Loucy (cell line): ENCODE measurements at regions not wholly inside any gene's neighbourhood (a gene's known extent, or its start where the extent isn't known, plus 50 kb on each side); places are given as distances from the start of the nearest gene placed in this dataset.

Experiments used
- H2AFZ ChIP-seq: fragments of 200-600 bp; sonication (generic); 2 replicates; pipeline ENCODE4 v1.6.0; 2016; ENCODE audit warnings: antibody characterized with exemption, mild to moderate bottlenecking, low read length, moderate library complexity
- H3F3A ChIP-seq: fragments of 200-600 bp; 2 replicates; pipeline ENCODE4 v1.6.0; 2016; ENCODE audit warnings: antibody characterized with exemption, low read depth, mild to moderate bottlenecking
- H3K27me3 ChIP-seq: fragments of 200-600 bp; sonication (generic); 2 replicates; pipeline ENCODE4 v1.6.1; 2014; ENCODE audit warnings: low read length, mild to moderate bottlenecking; ENCODE audit not compliant: insufficient read depth, poor library complexity, severe bottlenecking
- H3K36me3 ChIP-seq: fragments of 200-600 bp; sonication (generic); 2 replicates; pipeline ENCODE4 v1.6.1; 2016; ENCODE audit warnings: low read length; ENCODE audit not compliant: insufficient read depth
- H3K4me1 ChIP-seq: fragments of 200-600 bp; sonication (generic); 2 replicates; pipeline ENCODE4 v1.5.1; 2014; ENCODE audit warnings: low read length, mild to moderate bottlenecking; ENCODE audit not compliant: insufficient read depth, poor library complexity, severe bottlenecking
- H3K4me2 ChIP-seq: fragments of 200-600 bp; sonication (generic); 2 replicates; pipeline ENCODE4 v1.6.0; 2014; ENCODE audit warnings: antibody characterized with exemption, low read length, low read depth, mild to moderate bottlenecking; ENCODE audit not compliant: poor library complexity, severe bottlenecking
- H3K4me3 ChIP-seq: fragments of 200-600 bp; sonication (generic); 2 replicates; pipeline ENCODE4 v1.5.1; 2014; ENCODE audit warnings: low read length, mild to moderate bottlenecking, mixed read lengths; ENCODE audit not compliant: poor library complexity, severe bottlenecking
- H3K79me2 ChIP-seq: fragments of 200-600 bp; sonication (generic); 2 replicates; pipeline ENCODE4 v1.6.1; 2014; ENCODE audit warnings: low read length; ENCODE audit not compliant: insufficient read depth
- H3K9ac ChIP-seq: fragments of 200-600 bp; sonication (generic); 2 replicates; pipeline ENCODE4 v1.6.0; 2014; ENCODE audit warnings: mild to moderate bottlenecking, low read depth, low read length, moderate library complexity; ENCODE audit not compliant: poor library complexity, severe bottlenecking
- H3K9me2 ChIP-seq: fragments of 200-600 bp; sonication (generic); replicated peaks from 2 replicates; pipeline ENCODE4 v1.6.1; 2016; ENCODE audit warnings: low read depth, low read length, mixed read lengths
- H3K9me3 ChIP-seq: fragments of 200-600 bp; sonication (generic); 2 replicates; pipeline ENCODE4 v1.6.1; 2014; ENCODE audit warnings: mild to moderate bottlenecking, antibody characterized with exemption, low read length, low read depth; ENCODE audit not compliant: insufficient read depth
- H4K20me1 ChIP-seq: fragments of 200-600 bp; sonication (generic); 2 replicates; pipeline ENCODE4 v1.6.0; 2014; ENCODE audit warnings: antibody characterized with exemption, low read length, mild to moderate bottlenecking; ENCODE audit not compliant: insufficient read depth, poor library complexity, severe bottlenecking
- EZH2phosphoT487 ChIP-seq: fragments of 200-600 bp; IDR thresholded peaks from 2 replicates; pipeline ENCODE4 v1.6.1; 2018; ENCODE audit warnings: antibody characterized with exemption, mild to moderate bottlenecking, moderate library complexity, borderline replicate concordance
- TF ChIP-seq, protein P1 (sequence below): fragments of 200-600 bp; sonication (generic); conservative IDR thresholded peaks from 2 replicates; pipeline ENCODE4 v1.5.1; 2014; ENCODE audit warnings: mild to moderate bottlenecking, antibody characterized with exemption, low read length

DNA sequence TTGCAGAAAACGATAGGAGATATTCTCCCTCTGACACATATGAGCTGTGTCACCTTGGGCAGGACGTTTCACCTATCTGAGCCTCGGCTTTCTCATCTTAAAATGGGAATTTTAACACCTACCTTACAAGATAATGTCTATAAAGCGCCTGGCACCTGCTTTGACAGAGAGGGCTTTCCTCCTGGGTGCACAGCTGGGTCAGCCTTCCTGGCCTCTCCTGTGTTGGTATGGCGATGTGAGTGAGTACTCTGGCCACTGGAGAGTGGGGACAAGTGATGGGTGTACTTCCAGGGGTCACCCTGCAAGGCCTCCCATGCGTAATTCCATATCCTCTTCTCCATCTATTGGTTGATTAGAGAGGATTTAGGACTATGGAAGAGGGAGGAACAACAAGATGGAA, 113.1 kb upstream of the SMIM23 start:
- H3K4me2 ChIP-seq = no peak overlapping the region
- H3K9ac ChIP-seq = no peak overlapping the region
- no peak overlapping the region for H2AFZ ChIP-seq
- no peaks in the 10 kb centered on the region for H4K20me1 ChIP-seq
- H3K4me3 ChIP-seq = no peak overlapping the region
- H3K27me3 ChIP-seq = no peaks in the 10 kb centered on the region
- TF ChIP-seq EZH2phosphoT487 = no peak
- TF ChIP-seq, protein P1, sequence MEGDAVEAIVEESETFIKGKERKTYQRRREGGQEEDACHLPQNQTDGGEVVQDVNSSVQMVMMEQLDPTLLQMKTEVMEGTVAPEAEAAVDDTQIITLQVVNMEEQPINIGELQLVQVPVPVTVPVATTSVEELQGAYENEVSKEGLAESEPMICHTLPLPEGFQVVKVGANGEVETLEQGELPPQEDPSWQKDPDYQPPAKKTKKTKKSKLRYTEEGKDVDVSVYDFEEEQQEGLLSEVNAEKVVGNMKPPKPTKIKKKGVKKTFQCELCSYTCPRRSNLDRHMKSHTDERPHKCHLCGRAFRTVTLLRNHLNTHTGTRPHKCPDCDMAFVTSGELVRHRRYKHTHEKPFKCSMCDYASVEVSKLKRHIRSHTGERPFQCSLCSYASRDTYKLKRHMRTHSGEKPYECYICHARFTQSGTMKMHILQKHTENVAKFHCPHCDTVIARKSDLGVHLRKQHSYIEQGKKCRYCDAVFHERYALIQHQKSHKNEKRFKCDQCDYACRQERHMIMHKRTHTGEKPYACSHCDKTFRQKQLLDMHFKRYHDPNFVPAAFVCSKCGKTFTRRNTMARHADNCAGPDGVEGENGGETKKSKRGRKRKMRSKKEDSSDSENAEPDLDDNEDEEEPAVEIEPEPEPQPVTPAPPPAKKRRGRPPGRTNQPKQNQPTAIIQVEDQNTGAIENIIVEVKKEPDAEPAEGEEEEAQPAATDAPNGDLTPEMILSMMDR = no peak
- H3K36me3 ChIP-seq = no peaks in the 10 kb centered on the region
- no peaks in the 10 kb centered on the region for H3K79me2 ChIP-seq
- H3K4me1 ChIP-seq = no peaks in the 10 kb centered on the region
- H3K9me2 ChIP-seq = no peaks in the 10 kb centered on the region
- no peaks in the 10 kb centered on the region for H3F3A ChIP-seq
- no peaks in the 10 kb centered on the region for H3K9me3 ChIP-seq

GRCh38 chr5:171673328-171673727, 112.3 kb upstream of the SMIM23 start:
- Histone ChIP-seq H3K79me2 (no peaks in the 10 kb centered on the region), H3K9me2 (no peaks in the 10 kb centered on the region), H3F3A (no peaks in the 10 kb centered on the region), H3K36me3 (no peaks in the 10 kb centered on the region), H3K4me2 (no peak overlapping the region), H3K4me3 (no peak overlapping the region), H3K9ac (no peak overlapping the region), H4K20me1 (no peaks in the 10 kb centered on the region), H3K9me3 (no peaks in the 10 kb centered on the region), H2AFZ (no peak overlapping the region), H3K4me1 (no peaks in the 10 kb centered on the region), H3K27me3 (no peaks in the 10 kb centered on the region)
- no peak for TF ChIP-seq EZH2phosphoT487
- TF ChIP-seq, protein P1 = no peak

GRCh38 chr5:171673840-171674239, 111.8 kb upstream of the SMIM23 start:
- H3F3A ChIP-seq = no peaks in the 10 kb centered on the region
- no peaks in the 10 kb centered on the region for H3K79me2 ChIP-seq
- H3K9me3 ChIP-seq = no peaks in the 10 kb centered on the region
- H3K4me1 ChIP-seq = no peaks in the 10 kb centered on the region
- H3K27me3 ChIP-seq = no peaks in the 10 kb centered on the region
- TF ChIP-seq, protein P1 = no peak
- no peak for TF ChIP-seq EZH2phosphoT487
- H2AFZ ChIP-seq = no peak overlapping the region
- H3K36me3 ChIP-seq = no peaks in the 10 kb centered on the region
- no peaks in the 10 kb centered on the region for H4K20me1 ChIP-seq
- no peak overlapping the region for H3K4me3 ChIP-seq
- no peaks in the 10 kb centered on the region for H3K9me2 ChIP-seq
- H3K9ac ChIP-seq = no peak overlapping the region
- H3K4me2 ChIP-seq = no peak overlapping the region
